GM23338 (cell line): ENCODE measurements at regions not wholly inside any gene's neighbourhood (a gene's known extent, or its start where the extent isn't known, plus 50 kb on each side); places are given as distances from the start of the nearest gene placed in this dataset.

ENCODE experiments used
- ATAC-seq: fragments of 200-7000 bp; cut with Tn5 transposase; 3 replicates; pipeline ENCODE4 v1.9.1; 2020
- DNase-seq: peaks from one replicate; pipeline ENCODE4 v3.0.0-alpha.2; 2015; ENCODE audit warnings: low spot score
- H2AFZ ChIP-seq: fragments of 200-600 bp; sonication (generic); 2 replicates; pipeline ENCODE4 v1.8.0; 2016; ENCODE audit warnings: antibody characterized with exemption, mild to moderate bottlenecking, moderate library complexity
- H3F3A ChIP-seq: fragments of 200-600 bp; sonication (generic); replicated peaks from 2 replicates; pipeline ENCODE4 v1.8.0; 2017; ENCODE audit warnings: antibody characterized with exemption, mixed run types, low read depth
- H3K27ac ChIP-seq: fragments of 200-600 bp; sonication (generic); 2 replicates; pipeline ENCODE4 v1.6.1; 2016; ENCODE audit warnings: low read depth
- H3K27me3 ChIP-seq: fragments of 200-600 bp; sonication (generic); 2 replicates; pipeline ENCODE4 v1.8.0; 2016; ENCODE audit warnings: mild to moderate bottlenecking, mixed run types, moderate library complexity; ENCODE audit not compliant: insufficient read depth
- H3K36me3 ChIP-seq: fragments of 200-600 bp; sonication (generic); 2 replicates; pipeline ENCODE4 v1.8.0; 2016; ENCODE audit warnings: mild to moderate bottlenecking; ENCODE audit not compliant: insufficient read depth
- H3K4me1 ChIP-seq: fragments of 200-600 bp; sonication (generic); 2 replicates; pipeline ENCODE4 v1.8.0; 2016; ENCODE audit warnings: mild to moderate bottlenecking, moderate library complexity; ENCODE audit not compliant: insufficient read depth
- H3K4me2 ChIP-seq: fragments of 200-600 bp; sonication (generic); 2 replicates; pipeline ENCODE4 v1.7.1; 2017; ENCODE audit warnings: mixed run types
- H3K4me3 ChIP-seq: fragments of 200-600 bp; sonication (generic); 2 replicates; pipeline ENCODE4 v1.6.1; 2016; ENCODE audit warnings: mixed run types
- H3K79me2 ChIP-seq: fragments of 200-600 bp; sonication (generic); replicated peaks from 2 replicates; pipeline ENCODE4 v1.8.0; 2017; ENCODE audit warnings: mild to moderate bottlenecking; ENCODE audit not compliant: insufficient read depth
- H3K9me2 ChIP-seq: fragments of 200-600 bp; sonication (generic); 2 replicates; pipeline ENCODE4 v1.8.0; 2017; ENCODE audit not compliant: insufficient read depth
- H4K20me1 ChIP-seq: fragments of 200-600 bp; sonication (generic); replicated peaks from 2 replicates; pipeline ENCODE4 v1.8.0; 2017; ENCODE audit warnings: mild to moderate bottlenecking; ENCODE audit not compliant: insufficient read depth
- H3K27ac Mint-ChIP-seq: 2 replicates; pipeline ENCODE4 v1.8.0; 2020; ENCODE audit warnings: inconsistent platforms, mild to moderate bottlenecking, moderate library complexity, mixed read lengths
- H3K27me3 Mint-ChIP-seq: 3 replicates; pipeline ENCODE4 v1.8.0; 2022; ENCODE audit warnings: low read depth, mild to moderate bottlenecking, moderate library complexity, mixed read lengths, inconsistent platforms; ENCODE audit not compliant: insufficient read depth, poor library complexity
- H3K36me3 Mint-ChIP-seq: 3 replicates; pipeline ENCODE4 v1.8.0; 2021; ENCODE audit warnings: low read depth, mild to moderate bottlenecking, inconsistent platforms, moderate library complexity, mixed read lengths
- H3K4me1 Mint-ChIP-seq: 3 replicates; pipeline ENCODE4 v1.8.0; 2020; ENCODE audit warnings: mild to moderate bottlenecking, inconsistent platforms, mixed read lengths
- H3K4me3 Mint-ChIP-seq: 3 replicates; pipeline ENCODE4 v1.8.0; 2021; ENCODE audit warnings: moderate library complexity, mild to moderate bottlenecking, inconsistent platforms, mixed read lengths
- H3K9me3 Mint-ChIP-seq: 3 replicates; pipeline ENCODE4 v1.8.0; 2020; ENCODE audit warnings: moderate library complexity, mild to moderate bottlenecking, inconsistent platforms, mixed read lengths
- CREB1 ChIP-seq: fragments of 250-450 bp; sonication (Bioruptor Pico); IDR thresholded peaks from 2 replicates; pipeline ENCODE4 v1.5.0; 2020; ENCODE audit warnings: low read depth, mild to moderate bottlenecking, moderate library complexity
- CTCF ChIP-seq, 2 experiments: fragments of 200-600 bp in 1 of 2; sonication (generic) in 1 of 2; conservative IDR thresholded peaks; 2 replicates each; pipeline versions ENCODE4 v1.5.1 to v1.6.1; 2016 to 2017; ENCODE audit warnings: antibody characterized with exemption in 2 of 2, low read depth in 2 of 2, mild to moderate bottlenecking in 2 of 2, moderate library complexity in 1 of 2
- EZH2 ChIP-seq: fragments of 200-600 bp; sonication (generic); IDR thresholded peaks from one replicate; pipeline ENCODE4 v1.8.0; 2017; ENCODE audit warnings: antibody characterized with exemption, mild to moderate bottlenecking, low read depth; ENCODE audit not compliant: unreplicated experiment
- EZH2phosphoT487 ChIP-seq: fragments of 200-600 bp; sonication (generic); IDR thresholded peaks from one replicate; pipeline ENCODE4 v1.8.1; 2018; ENCODE audit warnings: antibody characterized with exemption; ENCODE audit not compliant: unreplicated experiment
- JUNB ChIP-seq: IDR thresholded peaks from one replicate; pipeline ENCODE4 v1.6.1; 2016; ENCODE audit warnings: antibody characterized with exemption; ENCODE audit not compliant: unreplicated experiment
- NANOG ChIP-seq: IDR thresholded peaks from 2 replicates; pipeline ENCODE4 v1.6.1; 2016; ENCODE audit warnings: antibody characterized with exemption, borderline replicate concordance
- POLR2AphosphoS5 ChIP-seq: IDR thresholded peaks from 2 replicates; pipeline ENCODE4 v1.6.1; 2016; ENCODE audit warnings: antibody characterized with exemption, low read depth
- REST ChIP-seq: IDR thresholded peaks from one replicate; pipeline ENCODE4 v1.6.1; 2018; ENCODE audit warnings: antibody characterized with exemption; ENCODE audit not compliant: unreplicated experiment
- STAT1 ChIP-seq: IDR thresholded peaks from one replicate; pipeline ENCODE4 v1.6.1; 2016; ENCODE audit warnings: antibody characterized with exemption; ENCODE audit not compliant: unreplicated experiment
- ZNF114 ChIP-seq: fragments of 250-450 bp; sonication (Bioruptor Pico); IDR thresholded peaks from 2 replicates; pipeline ENCODE4 v1.5.0; 2020; ENCODE audit warnings: mild to moderate bottlenecking, moderate library complexity
- ZNF331 ChIP-seq: fragments of 250-450 bp; sonication (Bioruptor Pico); IDR thresholded peaks from 2 replicates; pipeline ENCODE4 v1.5.0; 2020; ENCODE audit warnings: low read depth, mild to moderate bottlenecking, moderate library complexity
- ZNF462 ChIP-seq: fragments of 250-450 bp; sonication (Bioruptor Pico); IDR thresholded peaks from 2 replicates; pipeline ENCODE4 v1.5.0; 2020; ENCODE audit warnings: mild to moderate bottlenecking, moderate library complexity
- TF ChIP-seq, protein P1 (sequence below): IDR thresholded peaks from 2 replicates; pipeline ENCODE4 v1.6.1; 2016; ENCODE audit warnings: antibody characterized with exemption

DNA sequence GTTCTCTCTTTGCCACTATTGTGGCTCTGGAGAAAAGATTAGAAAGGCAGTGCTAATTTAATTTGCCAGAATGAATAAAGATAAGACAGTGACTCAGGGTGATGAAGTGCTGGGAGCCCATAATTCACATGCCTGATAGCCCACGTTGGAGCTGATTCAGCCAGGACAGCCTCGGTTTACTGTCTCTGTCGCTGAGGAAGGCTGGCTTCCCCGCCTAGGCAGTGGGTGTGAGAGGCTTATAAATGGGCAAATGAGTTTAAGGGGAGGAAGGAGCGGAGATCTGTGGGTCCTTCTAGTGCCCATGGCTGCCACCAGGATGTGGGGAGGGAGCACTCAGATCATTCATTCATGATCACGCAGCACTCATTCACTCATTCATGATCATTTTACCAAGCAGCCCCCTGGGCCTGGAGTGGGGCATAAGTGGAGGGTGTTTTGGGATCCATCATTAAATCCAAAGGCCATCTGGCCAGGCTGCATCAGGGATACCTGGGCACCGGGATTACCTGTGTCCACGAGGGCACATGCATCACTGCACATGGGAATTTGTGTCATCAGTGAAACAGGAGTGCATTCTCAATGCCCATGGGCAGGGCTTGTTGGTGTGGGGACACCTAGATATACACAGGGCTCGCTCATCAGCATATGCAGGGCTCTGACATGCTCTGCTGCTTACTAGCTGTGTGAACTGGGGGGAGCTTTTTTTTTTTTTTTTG is 315.4 kb downstream of the MATN1 start:
- no peak for DNase-seq
- Mint-ChIP-seq H3K4me1 (peaks cover 10% of the 10 kb centered on the region), H3K27ac (no peak overlapping the region; the same call in 1 of the 2 replicates), H3K27me3 (peaks cover 11% of the 10 kb centered on the region), H3K36me3 (no peaks in the 10 kb centered on the region), H3K4me3 (no peak overlapping the region), H3K9me3 (no peaks in the 10 kb centered on the region; the same call in 2 of the 3 replicates)
- no peak for TF ChIP-seq CREB1 (CRISPR knock-in tag)
- TF ChIP-seq EZH2phosphoT487, result no peak
- TF ChIP-seq, protein P1, sequence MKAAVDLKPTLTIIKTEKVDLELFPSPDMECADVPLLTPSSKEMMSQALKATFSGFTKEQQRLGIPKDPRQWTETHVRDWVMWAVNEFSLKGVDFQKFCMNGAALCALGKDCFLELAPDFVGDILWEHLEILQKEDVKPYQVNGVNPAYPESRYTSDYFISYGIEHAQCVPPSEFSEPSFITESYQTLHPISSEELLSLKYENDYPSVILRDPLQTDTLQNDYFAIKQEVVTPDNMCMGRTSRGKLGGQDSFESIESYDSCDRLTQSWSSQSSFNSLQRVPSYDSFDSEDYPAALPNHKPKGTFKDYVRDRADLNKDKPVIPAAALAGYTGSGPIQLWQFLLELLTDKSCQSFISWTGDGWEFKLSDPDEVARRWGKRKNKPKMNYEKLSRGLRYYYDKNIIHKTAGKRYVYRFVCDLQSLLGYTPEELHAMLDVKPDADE, result no peak
- no peak for TF ChIP-seq ZNF114
- TF ChIP-seq EZH2, result no peak
- TF ChIP-seq JUNB, result no peak
- TF ChIP-seq NANOG, result no peak
- TF ChIP-seq STAT1, result no peak
- no peak for TF ChIP-seq POLR2AphosphoS5
- no peak for TF ChIP-seq REST
- TF ChIP-seq CTCF (conservative IDR thresholded peaks at IDR 0.05; ENCODE audit: low read depth in 2 of 2), result no peak
- no peak for TF ChIP-seq ZNF462
- TF ChIP-seq ZNF331 (CRISPR knock-in tag), result no peak
- Histone ChIP-seq H2AFZ (no peak overlapping the region), H3K27me3 (no peaks in the 10 kb centered on the region), H3K27ac (no peak overlapping the region), H3K4me1 (no peaks in the 10 kb centered on the region), H3F3A (no peaks in the 10 kb centered on the region), H3K4me2 (no peak overlapping the region), H3K4me3 (no peak overlapping the region), H3K36me3 (no peaks in the 10 kb centered on the region), H3K79me2 (no peaks in the 10 kb centered on the region), H4K20me1 (no peaks in the 10 kb centered on the region), H3K9me2 (no peaks in the 10 kb centered on the region)
- ATAC-seq, result no peak
